Fibroblast of pulmonary artery (primary cell): ENCODE measurements at regions not wholly inside any gene's neighbourhood (a gene's known extent, or its start where the extent isn't known, plus 50 kb on each side); places are given as distances from the start of the nearest gene placed in this dataset.

Experiments
- DNase-seq: peaks from one replicate; pipeline ENCODE4 v3.0.0-alpha.2; 2010; ENCODE audit warnings: low read depth
- H3K4me3 ChIP-seq: replicated peaks from 2 replicates; pipeline ENCODE4 v1.5.1; 2011; ENCODE audit warnings: low read depth, mild to moderate bottlenecking, control low read depth, low read length, moderate library complexity
- CTCF ChIP-seq: IDR thresholded peaks from 2 replicates; pipeline ENCODE4 v1.5.1; 2011; ENCODE audit warnings: mild to moderate bottlenecking, control low read depth, low read length, inconsistent platforms; ENCODE audit errors: missing control alignments

GRCh38 chr3:59660376-59660775, 610.6 kb upstream of the CFAP20DC start:
- H3K4me3 ChIP-seq, result no peak overlapping the region
- no peak for DNase-seq
- TF ChIP-seq CTCF, result no peak

GRCh38 chr3:59659755-59660154, 609.9 kb upstream of the CFAP20DC start:
- H3K4me3 ChIP-seq, result no peak overlapping the region
- no peak for TF ChIP-seq CTCF
- DNase-seq, result no peak

GRCh38 chr3:59658866-59659265, 609.0 kb upstream of the CFAP20DC start:
- TF ChIP-seq CTCF, result no peak
- H3K4me3 ChIP-seq, result no peak overlapping the region
- no peak for DNase-seq

- DNase-seq, result no peak
- no peak for TF ChIP-seq CTCF
Measured at GRCh38 chr3:59658274-59658673, 608.4 kb upstream of the CFAP20DC start.

GRCh38 chr3:59655418-59656015, 605.7 kb upstream of the CFAP20DC start:
- TF ChIP-seq CTCF, result no peak
- DNase-seq, result no peak
- no peak overlapping the region for H3K4me3 ChIP-seq

More at GRCh38 chr3:59658274-59658673, 608.4 kb upstream of the CFAP20DC start:
- H3K4me3 ChIP-seq, result no peak overlapping the region

- no peak overlapping the region for H3K4me3 ChIP-seq
- no peak for DNase-seq
- no peak for TF ChIP-seq CTCF
Measured at GRCh38 chr3:59654480-59655417, 604.9 kb upstream of the CFAP20DC start.
